ENCODE measurements at regions not wholly inside any gene's neighbourhood (a gene's known extent, or its start where the extent isn't known, plus 50 kb on each side); places are given as distances from the start of the nearest gene placed in this dataset.

- TF ChIP-seq CTCF (IDR thresholded peaks at IDR 0.05; ENCODE audit: insufficient read depth, low read length, severe bottlenecking), result no peak
- Histone ChIP-seq H3K4me3 (ENCODE audit: low read depth, low read length) (no peak overlapping the region), H3K27me3 (ENCODE audit: control insufficient read depth, insufficient read depth, low read length) (no peaks in the 10 kb centered on the region), H3K36me3 (ENCODE audit: control insufficient read depth, insufficient read depth, low read length) (no peaks in the 10 kb centered on the region)
- FAIRE-seq (no peak), DNase-seq (ENCODE audit: low read depth) (no peak)
These were observed 298.6 kb upstream of the NOVA1 start for GRCh38 chr14:26896447-26896846.

- no peaks in the 10 kb centered on the region for H3K27me3 ChIP-seq (ENCODE audit: control insufficient read depth, insufficient read depth, low read length)
- H3K36me3 ChIP-seq (ENCODE audit: control insufficient read depth, insufficient read depth, low read length), result no peaks in the 10 kb centered on the region
- no peak for TF ChIP-seq CTCF (IDR thresholded peaks at IDR 0.05; ENCODE audit: insufficient read depth, low read length, severe bottlenecking)
- FAIRE-seq (no peak), DNase-seq (ENCODE audit: low read depth) (no peak)
- no peak overlapping the region for H3K4me3 ChIP-seq (ENCODE audit: low read depth, low read length)
These were observed 299.4 kb upstream of the NOVA1 start for GRCh38 chr14:26897196-26897595.

GRCh38 chr14:26905229-26905628 lies 307.4 kb upstream of the NOVA1 start:
- no peak for FAIRE-seq
- TF ChIP-seq CTCF (IDR thresholded peaks at IDR 0.05; ENCODE audit: insufficient read depth, low read length, severe bottlenecking), result no peak
- Histone ChIP-seq H3K36me3 (ENCODE audit: control insufficient read depth, insufficient read depth, low read length) (no peaks in the 10 kb centered on the region), H3K27me3 (ENCODE audit: control insufficient read depth, insufficient read depth, low read length) (no peaks in the 10 kb centered on the region), H3K4me3 (ENCODE audit: low read depth, low read length) (no peak overlapping the region)
- DNase-seq (ENCODE audit: low read depth), result peak; percentile 1

GRCh38 chr14:26913786-26914185 lies 316.0 kb upstream of the NOVA1 start:
- FAIRE-seq, result no peak
- TF ChIP-seq CTCF (IDR thresholded peaks at IDR 0.05; ENCODE audit: insufficient read depth, low read length, severe bottlenecking), result no peak

GRCh38 chr14:26917086-26917485 lies 319.3 kb upstream of the NOVA1 start:
- no peak for FAIRE-seq
- Histone ChIP-seq H3K4me3 (ENCODE audit: low read depth, low read length) (no peak overlapping the region), H3K36me3 (ENCODE audit: control insufficient read depth, insufficient read depth, low read length) (no peaks in the 10 kb centered on the region), H3K27me3 (ENCODE audit: control insufficient read depth, insufficient read depth, low read length) (no peaks in the 10 kb centered on the region)
- peak; percentile 40 for DNase-seq (ENCODE audit: low read depth)
- peak; percentile 48 for TF ChIP-seq CTCF (IDR thresholded peaks at IDR 0.05; ENCODE audit: insufficient read depth, low read length, severe bottlenecking)

More at GRCh38 chr14:26913786-26914185, 316.0 kb upstream of the NOVA1 start:
- Histone ChIP-seq H3K27me3 (ENCODE audit: control insufficient read depth, insufficient read depth, low read length) (no peaks in the 10 kb centered on the region), H3K4me3 (ENCODE audit: low read depth, low read length) (no peak overlapping the region), H3K36me3 (ENCODE audit: control insufficient read depth, insufficient read depth, low read length) (no peaks in the 10 kb centered on the region)
- no peak for DNase-seq (ENCODE audit: low read depth)

- no peaks in the 10 kb centered on the region for H3K27me3 ChIP-seq (ENCODE audit: control insufficient read depth, insufficient read depth, low read length)
- TF ChIP-seq CTCF (IDR thresholded peaks at IDR 0.05; ENCODE audit: insufficient read depth, low read length, severe bottlenecking), result no peak
- FAIRE-seq, result no peak
These were observed 328.2 kb upstream of the NOVA1 start for GRCh38 chr14:26925876-26926584.

More at GRCh38 chr14:26925876-26926584, 328.2 kb upstream of the NOVA1 start:
- Histone ChIP-seq H3K4me3 (ENCODE audit: low read depth, low read length) (no peak overlapping the region), H3K36me3 (ENCODE audit: control insufficient read depth, insufficient read depth, low read length) (no peaks in the 10 kb centered on the region)
- DNase-seq (ENCODE audit: low read depth), result no peak

Measured in bronchial epithelial cell (primary cell).